Chondrocyte (in vitro differentiated cells): ENCODE measurements at regions not wholly inside any gene's neighbourhood (a gene's known extent, or its start where the extent isn't known, plus 50 kb on each side); places are given as distances from the start of the nearest gene placed in this dataset.

Experiments used
- DNase-seq: peaks from one replicate; pipeline ENCODE4 v3.0.0; 2021; ENCODE audit warnings: mixed read lengths, low spot score
- H3K27ac Mint-ChIP-seq: one replicate; pipeline ENCODE4 v1.8.0; 2021; ENCODE audit warnings: mild to moderate bottlenecking, moderate library complexity, mixed read lengths; ENCODE audit not compliant: unreplicated experiment
- H3K27me3 Mint-ChIP-seq: 2 replicates; pipeline ENCODE4 v1.8.0; 2021; ENCODE audit warnings: low read depth, mixed read lengths
- H3K36me3 Mint-ChIP-seq: 2 replicates; pipeline ENCODE4 v1.8.0; 2021; ENCODE audit warnings: low read depth, mixed read lengths
- H3K4me1 Mint-ChIP-seq: 2 replicates; pipeline ENCODE4 v1.8.0; 2021; ENCODE audit warnings: low read depth, mild to moderate bottlenecking, mixed read lengths
- H3K4me3 Mint-ChIP-seq: one replicate; pipeline ENCODE4 v1.8.0; 2021; ENCODE audit warnings: mild to moderate bottlenecking, moderate library complexity, mixed read lengths; ENCODE audit not compliant: unreplicated experiment
- H3K9me3 Mint-ChIP-seq: 2 replicates; pipeline ENCODE4 v1.8.0; 2021; ENCODE audit warnings: low read depth, mixed read lengths
- TF ChIP-seq, protein P1 (sequence below): fragments of 200-600 bp; sonication (generic); IDR thresholded peaks from 2 replicates; pipeline ENCODE4 v1.5.0; 2021; ENCODE audit warnings: antibody characterized with exemption, mild to moderate bottlenecking, moderate library complexity

DNA sequence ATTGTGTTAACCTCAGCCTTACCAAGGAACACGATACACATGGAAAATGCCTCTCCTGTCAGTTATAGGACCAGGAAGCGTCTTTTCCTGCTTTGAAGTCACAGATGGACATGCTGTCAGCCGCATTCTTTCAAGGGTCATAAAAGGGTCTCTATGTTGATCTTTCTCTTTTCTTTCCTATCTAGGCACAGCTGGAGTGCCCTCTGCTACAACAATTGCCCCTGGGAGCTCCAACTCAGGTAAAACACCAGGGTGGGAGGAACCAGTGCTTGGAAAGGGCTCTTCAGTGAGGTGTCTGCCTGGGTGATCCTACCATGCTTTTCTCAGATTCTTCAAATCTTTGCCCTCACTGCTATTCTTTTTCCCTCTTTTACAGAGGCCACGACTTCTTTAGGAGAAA is 157.4 kb upstream of the CNTN1 start:
- DNase-seq, result no peak
- no peaks in the 10 kb centered on the region for H3K4me1 Mint-ChIP-seq
- TF ChIP-seq, protein P1, sequence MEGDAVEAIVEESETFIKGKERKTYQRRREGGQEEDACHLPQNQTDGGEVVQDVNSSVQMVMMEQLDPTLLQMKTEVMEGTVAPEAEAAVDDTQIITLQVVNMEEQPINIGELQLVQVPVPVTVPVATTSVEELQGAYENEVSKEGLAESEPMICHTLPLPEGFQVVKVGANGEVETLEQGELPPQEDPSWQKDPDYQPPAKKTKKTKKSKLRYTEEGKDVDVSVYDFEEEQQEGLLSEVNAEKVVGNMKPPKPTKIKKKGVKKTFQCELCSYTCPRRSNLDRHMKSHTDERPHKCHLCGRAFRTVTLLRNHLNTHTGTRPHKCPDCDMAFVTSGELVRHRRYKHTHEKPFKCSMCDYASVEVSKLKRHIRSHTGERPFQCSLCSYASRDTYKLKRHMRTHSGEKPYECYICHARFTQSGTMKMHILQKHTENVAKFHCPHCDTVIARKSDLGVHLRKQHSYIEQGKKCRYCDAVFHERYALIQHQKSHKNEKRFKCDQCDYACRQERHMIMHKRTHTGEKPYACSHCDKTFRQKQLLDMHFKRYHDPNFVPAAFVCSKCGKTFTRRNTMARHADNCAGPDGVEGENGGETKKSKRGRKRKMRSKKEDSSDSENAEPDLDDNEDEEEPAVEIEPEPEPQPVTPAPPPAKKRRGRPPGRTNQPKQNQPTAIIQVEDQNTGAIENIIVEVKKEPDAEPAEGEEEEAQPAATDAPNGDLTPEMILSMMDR, result no peak
- no peak overlapping the region for H3K4me3 Mint-ChIP-seq
- H3K27me3 Mint-ChIP-seq, result no peaks in the 10 kb centered on the region
- no peak overlapping the region for H3K27ac Mint-ChIP-seq
- H3K9me3 Mint-ChIP-seq, result peaks cover 13% of the 10 kb centered on the region
- no peaks in the 10 kb centered on the region for H3K36me3 Mint-ChIP-seq

DNA sequence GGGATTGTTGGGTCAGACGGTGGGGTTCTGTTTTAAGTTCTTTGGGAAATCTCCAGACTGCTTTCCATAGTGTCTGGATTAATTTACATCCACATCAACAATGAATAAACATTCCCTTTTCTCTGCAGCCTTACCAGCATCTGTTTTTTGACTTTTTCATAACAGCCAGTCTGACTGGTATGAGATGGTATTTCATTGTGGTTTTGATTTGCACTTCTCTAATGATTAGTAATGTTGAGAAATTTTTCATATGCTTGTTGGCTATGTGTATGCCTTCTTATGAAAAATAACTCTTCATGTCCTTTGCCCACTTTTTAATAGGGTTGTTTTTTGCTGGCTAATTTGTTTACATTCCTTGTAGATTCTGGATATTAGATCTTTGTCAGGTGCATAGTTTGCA is 140.8 kb upstream of the CNTN1 start:
- Mint-ChIP-seq H3K9me3 (peaks cover 22% of the 10 kb centered on the region), H3K27me3 (peaks cover 2% of the 10 kb centered on the region), H3K36me3 (peaks cover 4% of the 10 kb centered on the region), H3K4me3 (no peak overlapping the region), H3K27ac (no peak overlapping the region), H3K4me1 (no peaks in the 10 kb centered on the region)
- DNase-seq, result no peak
- TF ChIP-seq, protein P1, result no peak

DNA sequence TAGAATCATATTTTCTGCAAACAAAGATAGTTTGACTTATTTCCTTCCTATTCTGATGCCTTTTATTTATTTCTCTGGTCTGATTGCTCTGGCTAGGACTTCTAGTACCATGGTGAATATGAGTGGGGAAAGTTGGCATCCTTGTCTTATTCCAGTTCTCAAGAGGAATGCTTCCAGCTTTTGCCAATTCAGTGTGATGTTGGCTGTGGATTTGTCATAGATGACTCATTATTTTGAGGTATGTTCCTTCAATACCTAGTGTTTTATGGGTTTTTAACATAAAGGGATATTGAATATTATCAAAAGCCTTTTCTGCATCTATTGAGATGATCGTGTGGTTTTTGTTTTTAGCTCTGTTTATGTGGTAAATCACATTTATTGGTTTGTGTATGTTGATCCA is 139.4 kb upstream of the CNTN1 start:
- no peaks in the 10 kb centered on the region for H3K4me1 Mint-ChIP-seq
- H3K27me3 Mint-ChIP-seq, result peaks cover 3% of the 10 kb centered on the region
- TF ChIP-seq, protein P1, result no peak
- peaks cover 22% of the 10 kb centered on the region for H3K9me3 Mint-ChIP-seq
- no peak overlapping the region for H3K27ac Mint-ChIP-seq
- no peak overlapping the region for H3K4me3 Mint-ChIP-seq
- peaks cover 4% of the 10 kb centered on the region for H3K36me3 Mint-ChIP-seq
- DNase-seq, result no peak

DNA sequence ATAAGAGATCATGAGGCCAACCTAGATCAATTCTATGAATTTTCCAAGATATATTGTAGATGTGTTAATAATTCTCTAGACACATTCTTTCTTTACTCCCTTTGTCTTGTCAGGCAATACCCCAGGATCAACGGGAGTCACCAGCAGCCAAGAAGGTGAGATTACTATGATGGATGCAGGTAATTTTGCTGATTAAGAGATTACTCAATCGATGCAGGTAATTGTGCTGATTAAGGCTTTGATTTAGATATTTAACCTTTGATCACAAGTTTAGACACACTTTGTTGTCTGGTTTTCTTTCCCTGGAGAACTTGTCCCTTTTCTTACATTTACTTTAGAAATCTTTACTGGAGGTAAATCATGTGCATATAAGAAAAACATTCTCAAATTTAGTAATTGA is 134.3 kb upstream of the CNTN1 start:
- Mint-ChIP-seq H3K27ac (no peak overlapping the region), H3K4me1 (no peaks in the 10 kb centered on the region), H3K36me3 (no peaks in the 10 kb centered on the region), H3K4me3 (no peak overlapping the region), H3K9me3 (peaks cover 4% of the 10 kb centered on the region), H3K27me3 (peaks cover 11% of the 10 kb centered on the region)
- TF ChIP-seq, protein P1, result no peak
- no peak for DNase-seq

DNA sequence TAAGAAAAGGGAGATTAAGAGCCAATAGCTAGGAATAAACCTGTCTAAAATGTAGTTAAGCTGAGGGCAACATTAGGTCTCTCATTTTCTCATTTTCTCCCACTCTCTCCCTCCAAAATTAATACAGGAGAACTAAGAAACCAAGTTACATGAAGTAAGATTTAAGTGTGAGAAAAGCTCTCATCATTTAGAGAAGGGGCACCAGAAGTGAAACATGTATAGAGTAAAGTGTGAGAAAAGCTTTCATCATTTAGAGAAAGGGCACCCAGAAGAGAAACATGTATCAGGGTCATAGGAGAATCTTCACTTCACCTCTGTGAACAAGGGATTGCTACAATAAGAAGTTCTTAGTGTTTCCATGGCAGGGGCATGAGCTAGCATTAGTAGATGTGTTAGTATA is 132.4 kb upstream of the CNTN1 start:
- no peaks in the 10 kb centered on the region for H3K9me3 Mint-ChIP-seq
- DNase-seq, result no peak
- no peaks in the 10 kb centered on the region for H3K4me1 Mint-ChIP-seq
- no peaks in the 10 kb centered on the region for H3K36me3 Mint-ChIP-seq
- H3K27me3 Mint-ChIP-seq, result peaks cover 11% of the 10 kb centered on the region
- no peak overlapping the region for H3K27ac Mint-ChIP-seq
- H3K4me3 Mint-ChIP-seq, result no peak overlapping the region
- TF ChIP-seq, protein P1, result no peak
